Activated naive CD4-positive, alpha-beta T cell (primary cell): ENCODE measurements at regions not wholly inside any gene's neighbourhood (a gene's known extent, or its start where the extent isn't known, plus 50 kb on each side); places are given as distances from the start of the nearest gene placed in this dataset.
"Not testable (repeated sequence)": the region's sequence is repeated elsewhere in the genome, so short reads cannot be mapped to it uniquely, and the experiment has no call there.

ENCODE experiments used
- DNase-seq, 4 experiments: peaks; one replicate each; lab custom pipeline; 2025; lab: John Stamatoyannopoulos, UW

DNA sequence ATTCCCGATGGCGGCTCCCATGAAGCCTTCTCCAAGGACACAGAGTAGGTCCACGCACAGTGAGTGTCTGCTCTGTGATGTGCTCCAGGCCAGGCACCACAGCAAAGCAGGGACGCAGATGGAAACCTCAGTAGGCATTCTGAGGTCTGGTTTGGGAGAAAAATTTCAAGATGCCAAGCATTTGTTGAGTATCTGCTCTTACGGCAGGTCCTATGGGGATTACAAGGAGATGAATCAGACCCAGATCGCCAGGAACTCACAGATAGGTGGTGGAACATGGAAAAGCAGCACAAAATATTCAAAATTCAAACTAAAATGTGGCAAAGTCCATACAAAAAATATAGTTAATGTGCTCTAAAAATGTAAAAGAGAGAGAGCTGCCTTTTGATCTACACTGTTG is 684.9 kb upstream of the TMEM132C start:
- DNase-seq = no peak

DNA sequence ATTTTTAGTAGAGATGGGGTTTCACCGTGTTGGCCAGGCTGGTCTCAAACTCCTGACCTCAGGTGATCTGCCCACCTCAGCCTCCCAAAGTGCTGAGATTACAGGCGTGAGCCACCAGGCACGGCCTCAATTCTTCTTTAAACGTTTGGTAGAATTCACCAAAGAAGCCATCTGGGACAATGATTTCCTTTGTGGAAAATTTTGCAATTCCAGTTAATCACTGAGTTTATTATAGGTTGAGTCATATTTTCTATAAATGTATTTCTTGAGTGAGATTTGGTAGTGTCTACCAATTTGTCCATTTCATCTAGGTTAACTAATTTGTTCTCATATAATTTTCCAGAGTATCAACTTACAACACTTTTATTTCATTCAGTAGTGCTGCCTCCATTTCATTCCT is 683.9 kb upstream of the TMEM132C start:
- DNase-seq = no peak

DNA sequence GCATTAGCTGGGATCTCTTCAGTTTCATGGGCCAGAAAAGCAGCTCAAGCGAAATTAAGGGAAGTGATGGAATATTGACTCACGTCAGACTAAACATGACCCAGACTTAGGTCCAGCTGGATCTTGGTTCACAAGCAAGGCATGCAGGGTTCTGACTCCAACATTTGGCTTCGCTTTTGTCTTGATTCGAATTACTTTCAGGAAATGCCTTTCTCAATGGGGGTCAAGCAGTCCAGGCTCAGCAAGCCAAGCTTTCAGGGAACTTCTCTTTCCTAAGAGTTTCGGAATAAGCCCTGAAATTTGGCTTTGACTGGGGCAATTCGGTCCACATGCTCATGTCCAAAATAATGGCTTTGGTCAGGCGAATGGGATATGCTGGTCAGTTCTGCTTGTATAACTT is 678.7 kb upstream of the TMEM132C start:
- DNase-seq = no peak

DNA sequence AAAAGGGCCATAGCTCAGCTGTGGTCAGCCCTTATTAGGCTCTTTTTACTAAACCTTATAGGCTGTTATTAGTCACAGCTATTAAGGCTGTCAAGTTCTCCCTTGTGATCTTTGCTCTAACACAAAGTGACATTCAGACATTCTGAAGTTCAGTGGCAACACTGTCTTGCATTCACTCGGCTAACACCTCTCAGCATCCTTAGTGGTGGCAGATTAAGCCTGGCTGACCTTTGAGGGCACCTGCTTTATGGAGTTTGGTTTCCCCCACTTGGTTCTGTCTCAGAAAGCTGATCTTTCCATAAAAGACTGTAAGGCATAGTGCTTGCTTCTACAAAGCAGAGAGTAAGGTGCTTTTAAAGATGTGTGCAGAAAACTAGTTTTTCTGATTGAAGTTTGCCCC is 677.4 kb upstream of the TMEM132C start:
- DNase-seq = no peak

DNA sequence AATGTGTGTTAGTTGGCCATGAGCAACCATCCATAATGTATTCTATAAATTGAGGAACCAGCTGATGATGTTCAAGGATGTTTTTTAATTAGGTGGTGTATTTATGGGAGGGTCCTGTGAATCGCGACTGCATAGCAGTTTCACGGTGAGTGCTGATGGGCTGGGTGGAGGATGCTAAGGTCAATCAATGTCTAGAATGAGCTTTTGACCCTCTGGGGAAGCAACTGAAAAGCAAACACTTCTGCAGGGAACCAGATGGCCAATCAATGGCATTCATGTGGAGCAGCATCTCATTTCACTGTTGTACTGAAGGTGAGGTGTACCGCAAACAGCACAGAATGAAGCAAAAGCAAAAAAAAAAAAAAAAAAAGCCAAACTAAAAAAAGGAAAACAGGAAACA is 676.1 kb upstream of the TMEM132C start:
- DNase-seq = no peak

DNA sequence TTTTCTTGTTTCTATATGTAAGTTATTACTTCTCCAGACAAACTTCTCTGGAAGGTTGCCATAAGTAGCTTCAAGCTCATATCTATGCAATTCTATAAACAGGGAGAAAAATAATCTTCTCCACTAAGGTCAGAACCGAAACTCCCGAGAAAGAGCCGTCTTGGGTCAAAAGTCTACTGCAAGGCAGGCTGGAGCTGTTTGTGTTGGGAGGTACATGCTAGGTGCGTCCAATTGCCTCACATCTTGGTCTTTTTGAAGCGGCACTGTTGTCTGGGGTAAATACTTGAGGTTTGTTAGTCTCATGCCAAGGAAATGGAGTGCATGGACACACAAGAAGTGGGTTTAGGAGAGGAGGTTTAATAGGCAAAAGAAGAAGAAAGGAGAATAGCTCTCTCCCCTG is 674.7 kb upstream of the TMEM132C start:
- no peak for DNase-seq

DNA sequence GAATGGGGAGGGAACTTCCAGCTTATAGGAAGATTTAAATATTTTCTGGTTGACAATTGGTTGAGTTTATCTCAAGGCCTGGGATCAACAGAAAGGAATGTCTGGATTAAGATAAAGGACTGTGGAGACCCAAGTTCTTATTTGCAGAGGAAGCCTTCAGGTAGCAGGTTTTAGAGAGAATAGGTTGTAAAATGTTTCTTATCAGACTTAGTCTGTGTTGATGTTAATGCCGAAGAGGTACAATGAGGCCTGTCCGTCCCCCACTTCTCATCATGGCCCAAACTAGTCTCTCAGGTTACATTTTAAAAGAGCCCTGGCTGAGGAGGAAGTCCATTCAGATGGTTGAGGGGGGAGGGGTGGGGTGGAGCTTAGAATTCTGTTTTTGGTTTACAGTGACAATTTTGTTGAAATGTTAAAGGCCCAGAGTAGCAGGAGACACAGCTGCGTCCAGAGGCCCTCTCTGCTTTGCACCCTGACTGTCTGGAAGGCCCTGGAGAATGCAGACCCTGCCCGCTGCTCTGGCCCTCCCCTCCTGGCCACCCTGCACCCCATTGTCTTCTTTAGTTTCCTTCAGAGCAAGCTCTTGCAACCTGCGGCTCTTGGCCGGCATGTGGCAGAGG is 672.5 kb upstream of the TMEM132C start:
- DNase-seq = no peak

DNA sequence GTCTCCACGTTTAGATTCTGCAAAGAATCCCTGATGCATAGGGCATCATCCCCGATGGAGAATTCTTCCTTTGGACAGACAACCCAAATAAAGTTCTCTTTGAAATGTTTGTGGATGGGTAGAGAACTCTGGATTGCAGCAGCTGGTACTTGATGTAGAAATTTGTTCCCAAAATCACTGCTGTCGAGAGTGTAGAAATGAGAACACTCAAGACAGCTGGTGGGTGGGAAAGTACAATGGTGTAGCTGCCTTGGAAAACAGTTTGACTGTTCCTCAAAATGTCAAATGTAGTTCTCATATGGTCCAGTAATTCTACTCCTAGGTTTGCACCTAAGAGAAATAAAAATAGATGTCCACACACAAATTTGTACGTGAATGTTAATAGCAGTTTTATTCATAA is 671.5 kb upstream of the TMEM132C start:
- DNase-seq = no peak

DNA sequence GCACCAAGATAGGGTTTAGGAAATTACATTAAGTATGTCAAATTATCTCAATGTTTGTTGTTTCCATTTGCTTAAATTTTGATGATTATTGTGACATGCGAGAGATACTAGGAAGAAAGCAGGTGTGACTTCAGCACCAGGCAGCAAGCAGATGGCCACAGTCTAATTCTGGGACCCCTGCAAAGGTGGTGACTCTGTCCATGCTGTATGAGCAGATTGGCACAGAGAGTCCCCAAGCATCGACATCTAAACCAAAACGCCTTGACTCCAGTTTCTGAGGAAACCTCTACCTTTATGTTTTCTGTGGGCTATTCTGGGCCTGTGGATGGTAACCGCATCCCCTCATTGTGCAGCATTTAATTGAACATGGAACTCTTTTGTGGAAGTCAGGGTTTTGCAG is 670.1 kb upstream of the TMEM132C start:
- no peak for DNase-seq

DNA sequence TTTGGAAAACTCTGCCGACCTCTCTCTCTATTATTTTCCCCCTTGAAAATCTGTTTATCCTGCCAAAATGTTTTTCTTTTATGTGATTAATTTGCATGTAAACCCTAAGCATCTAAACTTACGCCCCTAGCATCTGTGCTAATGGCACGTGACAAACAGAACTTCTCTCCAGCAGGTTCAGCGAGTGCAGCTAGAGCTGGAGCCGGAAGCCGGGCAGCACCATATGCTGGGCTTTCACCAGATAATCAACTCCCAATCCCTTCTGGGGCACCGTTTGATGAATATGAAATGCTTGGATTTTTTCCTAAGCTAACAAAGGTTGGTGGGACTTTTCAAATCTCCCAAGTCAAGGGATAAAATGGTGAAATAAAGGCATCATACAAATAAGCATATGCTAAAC is 667.5 kb upstream of the TMEM132C start:
- no peak for DNase-seq

DNA sequence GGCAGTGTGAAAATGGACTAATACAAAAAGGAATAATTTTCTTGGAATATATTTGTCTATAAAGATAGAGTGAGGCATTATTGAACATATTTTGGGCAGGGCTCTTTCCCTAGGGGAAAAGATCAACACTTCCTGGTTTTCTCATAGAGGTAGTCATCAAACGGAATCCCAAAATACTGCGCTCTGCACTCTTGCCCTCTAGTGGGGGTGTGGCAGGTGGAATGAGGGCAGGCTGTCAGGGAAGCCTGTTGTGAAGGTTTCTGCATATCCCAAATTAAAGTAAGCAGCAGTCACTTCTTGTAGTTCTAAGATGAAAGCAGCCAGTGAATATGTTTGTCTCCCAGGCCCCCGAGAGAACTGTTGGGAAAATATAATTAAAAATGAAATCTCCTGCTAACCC is 666.8 kb upstream of the TMEM132C start:
- no peak for DNase-seq

DNA sequence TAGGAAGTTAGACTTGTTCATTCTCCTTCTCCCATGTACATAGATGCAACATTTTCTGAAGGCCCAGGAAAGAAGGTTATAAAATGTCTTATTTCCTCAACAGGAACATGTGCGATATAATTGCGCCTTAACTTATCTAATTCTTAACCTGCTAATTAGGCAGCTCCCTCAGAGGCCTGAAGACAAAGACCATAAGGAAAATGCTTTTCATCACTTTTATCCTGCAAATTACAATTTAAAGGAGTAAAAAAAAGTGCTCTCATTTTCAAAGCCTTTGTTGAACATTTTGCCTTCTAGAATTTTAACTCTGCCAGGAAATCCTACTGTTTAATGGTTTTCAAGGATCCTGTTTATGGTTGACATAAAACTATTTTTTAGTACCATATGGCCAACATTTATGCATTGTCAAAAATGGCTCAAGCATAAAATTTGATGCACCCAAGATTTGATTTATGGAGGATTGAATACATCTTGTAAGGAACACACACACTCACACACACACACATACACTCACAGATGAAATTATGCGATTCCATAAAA is 660.4 kb upstream of the TMEM132C start:
- no peak for DNase-seq

DNA sequence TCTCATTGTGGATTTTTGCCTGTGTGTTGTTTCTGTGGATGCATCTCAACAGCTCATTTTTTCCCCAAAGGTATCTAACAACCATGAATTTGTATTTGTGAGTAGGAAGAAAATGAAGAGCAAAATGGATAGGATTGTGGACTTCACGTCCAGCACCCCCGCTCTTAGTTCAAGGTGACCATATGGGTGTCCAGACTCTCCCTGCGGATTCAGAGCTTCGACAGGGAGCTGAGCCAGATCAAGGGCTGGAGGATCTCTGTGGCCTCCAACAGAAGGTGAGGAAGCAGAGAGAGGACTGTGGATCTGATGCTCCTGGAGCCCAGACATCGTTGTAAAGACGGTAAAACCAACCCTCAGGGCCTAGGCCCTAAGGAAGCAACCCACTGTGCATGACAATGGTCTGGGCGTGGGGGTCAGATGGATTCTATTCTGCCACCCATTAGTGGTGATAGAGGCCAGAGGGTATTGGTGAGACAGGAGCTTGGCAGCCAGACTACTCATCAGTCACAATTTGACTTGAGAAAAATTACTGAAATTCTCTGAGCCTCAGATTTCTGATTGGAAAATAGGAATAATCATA is 659.7 kb upstream of the TMEM132C start:
- DNase-seq = no peak

DNA sequence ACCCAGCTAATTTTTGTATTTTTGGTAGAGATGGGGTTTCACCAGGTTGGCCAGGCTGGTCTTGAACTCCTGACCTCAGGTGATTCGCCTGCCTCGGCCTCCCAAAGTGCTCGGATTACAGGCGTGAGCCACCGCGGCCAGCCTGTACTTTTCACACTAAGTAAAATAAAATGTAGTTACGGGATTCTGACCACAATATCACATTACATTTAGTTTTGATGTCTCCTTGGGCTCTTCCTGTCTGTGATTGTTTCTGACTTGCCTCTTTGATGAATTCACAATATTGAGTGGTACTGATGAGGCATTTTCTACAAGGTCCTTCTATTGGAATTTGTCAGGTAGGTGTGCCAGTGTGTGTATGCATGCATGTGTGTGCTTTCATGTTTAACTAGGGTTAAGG is 658.6 kb upstream of the TMEM132C start:
- DNase-seq = not testable (repeated sequence)

DNA sequence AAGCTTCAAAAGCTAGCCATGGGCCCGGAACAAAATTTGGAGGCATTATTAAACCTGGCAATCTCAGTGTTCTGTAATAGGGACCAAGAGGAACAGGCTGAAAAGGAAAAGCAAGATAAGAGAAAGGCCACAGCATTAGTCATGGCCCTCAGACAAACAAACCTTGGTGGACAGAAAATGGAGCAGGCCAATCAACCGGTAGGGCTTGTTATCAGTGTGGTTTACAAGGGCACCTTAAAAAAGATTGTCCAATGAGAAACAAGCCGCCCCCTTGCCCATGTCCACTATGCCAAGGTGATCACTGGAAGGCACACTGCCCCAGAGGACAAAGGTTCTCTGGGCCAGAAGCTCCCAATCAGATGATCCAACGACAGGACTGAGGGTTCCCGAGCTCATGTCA is 653.9 kb upstream of the TMEM132C start:
- no peak for DNase-seq

DNA sequence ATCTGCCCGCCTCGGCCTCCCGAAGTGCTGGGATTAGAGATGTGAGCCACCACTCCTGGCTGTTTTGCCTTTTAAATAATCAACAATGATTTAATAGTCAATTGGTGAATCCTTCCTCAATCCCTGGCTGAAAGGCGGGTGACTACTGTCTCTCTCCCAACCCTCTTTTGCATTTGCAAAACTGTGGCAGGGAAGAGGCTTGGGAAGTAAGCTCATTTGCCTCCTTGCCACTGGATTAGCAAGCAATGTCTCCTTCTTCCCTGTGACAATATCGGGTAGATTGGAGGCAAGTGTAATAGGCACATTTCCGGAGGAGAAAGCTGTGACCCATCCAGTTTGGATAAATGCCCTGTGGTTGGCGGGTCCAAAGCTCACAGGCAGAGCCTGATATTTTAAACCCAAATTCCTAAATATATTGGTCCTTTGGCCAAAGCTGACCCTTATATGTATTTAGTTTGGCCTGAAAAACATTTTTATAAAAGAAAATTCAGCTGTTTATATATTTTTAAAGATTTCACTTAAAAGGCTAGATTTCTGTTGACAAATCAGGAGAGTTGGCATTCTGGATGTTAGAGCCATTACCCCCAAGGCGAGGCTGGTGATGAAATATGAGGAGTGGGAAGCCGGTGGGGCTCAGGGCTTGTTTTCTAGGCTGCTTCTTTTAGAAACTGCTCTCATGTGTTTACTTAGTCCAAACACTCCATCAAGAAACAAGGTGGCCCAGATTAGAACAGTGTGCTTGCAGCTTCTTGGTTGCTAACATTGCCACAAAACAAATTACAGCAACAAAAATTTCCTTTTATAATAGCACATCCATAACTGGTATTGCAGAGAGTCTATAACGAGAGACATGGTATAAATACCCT is 646.9 kb upstream of the TMEM132C start:
- DNase-seq = no peak

DNA sequence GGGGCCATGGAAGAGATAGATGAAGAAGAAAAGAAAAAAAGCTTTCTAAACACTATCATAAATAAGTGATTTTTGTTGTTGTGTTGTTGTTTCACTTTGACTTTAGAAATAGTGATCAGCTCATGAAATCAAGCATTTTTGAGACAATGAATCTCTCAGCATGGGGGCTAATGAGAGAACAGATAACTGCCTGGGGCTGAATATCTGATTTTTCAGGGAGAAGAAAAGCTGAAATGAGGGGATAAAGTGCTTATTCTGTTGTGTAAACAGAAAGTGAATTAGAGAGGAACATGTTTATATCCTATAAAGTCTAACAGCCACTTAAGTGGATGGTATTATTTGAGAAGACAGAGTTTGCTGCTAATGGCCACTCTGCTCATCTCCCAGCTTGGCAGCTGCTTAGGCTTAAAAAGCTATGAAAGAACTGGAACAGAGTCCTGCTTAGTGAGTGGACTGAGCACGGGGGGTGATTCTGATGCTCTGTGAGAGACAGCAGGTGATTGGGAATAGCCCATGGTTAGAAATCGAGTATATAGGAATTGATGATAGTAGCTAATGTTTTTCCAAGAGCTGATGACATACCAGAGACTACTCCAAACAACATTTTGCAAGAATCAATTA is 646.1 kb upstream of the TMEM132C start:
- DNase-seq = no peak

DNA sequence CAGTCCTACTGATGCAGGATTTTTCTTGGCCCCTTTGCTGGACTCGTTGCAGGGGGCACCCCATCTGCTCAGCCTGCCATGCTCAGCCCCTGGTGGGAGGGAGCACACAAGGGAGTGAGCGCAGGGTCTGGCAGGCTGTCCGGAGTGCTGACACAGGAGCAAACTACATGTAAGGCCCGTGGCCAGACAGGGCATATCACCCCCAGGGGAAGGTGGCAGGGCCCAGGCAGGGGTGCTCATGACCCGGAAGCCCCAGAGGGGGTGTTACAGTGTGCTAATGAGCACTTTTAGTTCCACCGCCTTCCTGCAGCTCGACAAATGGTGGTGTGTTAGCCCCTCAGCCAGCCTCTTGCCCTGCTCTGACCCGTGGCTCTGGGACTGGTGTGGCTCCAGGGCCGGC is 645.6 kb upstream of the TMEM132C start:
- no peak for DNase-seq

DNA sequence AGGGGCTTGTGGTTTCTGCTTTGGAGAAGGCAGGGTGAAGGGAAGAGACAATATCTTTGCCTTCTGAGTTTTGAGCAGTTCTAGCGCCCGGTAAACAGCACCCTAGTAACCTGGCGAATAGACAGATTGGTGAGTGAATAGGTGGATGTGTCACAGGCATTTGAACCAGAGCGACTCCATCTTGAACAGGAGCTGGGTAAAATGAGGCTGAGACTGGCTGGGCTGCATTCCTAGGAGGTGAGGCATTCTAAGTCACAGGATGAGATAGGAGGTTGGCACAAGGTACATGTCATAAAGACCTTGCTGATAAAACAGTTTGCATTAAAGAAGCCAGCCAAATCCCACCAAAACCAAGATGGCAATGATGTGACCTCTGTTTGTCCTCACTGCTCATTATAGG is 643.6 kb upstream of the TMEM132C start:
- DNase-seq = no peak

DNA sequence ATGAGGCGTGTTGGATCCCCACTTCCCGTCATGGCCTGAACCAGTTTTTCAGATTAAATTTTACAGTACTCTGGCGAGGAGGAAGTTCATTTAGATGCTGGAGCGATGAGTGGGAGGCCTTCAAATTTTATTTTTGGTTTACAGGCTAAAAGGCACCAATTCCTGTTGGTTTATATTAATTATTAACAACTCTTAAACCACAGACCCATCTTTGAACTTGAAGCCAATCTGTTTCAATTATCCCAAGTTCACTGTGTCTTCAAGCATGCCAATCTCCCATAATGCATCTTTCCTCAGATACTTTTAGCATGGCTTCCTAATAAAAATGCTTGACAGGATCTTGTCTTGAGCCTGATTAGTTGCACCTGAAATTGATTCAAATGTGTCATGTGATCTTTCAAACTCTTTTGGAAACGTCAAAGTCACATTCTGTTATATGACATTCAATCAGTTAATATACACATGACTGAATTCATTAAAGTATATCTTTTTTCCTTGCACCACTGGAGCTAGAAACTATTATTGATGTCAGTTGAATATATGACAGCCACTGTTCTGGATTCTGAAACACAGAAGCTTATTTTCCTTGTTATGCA is 641.7 kb upstream of the TMEM132C start:
- DNase-seq = no peak

DNA sequence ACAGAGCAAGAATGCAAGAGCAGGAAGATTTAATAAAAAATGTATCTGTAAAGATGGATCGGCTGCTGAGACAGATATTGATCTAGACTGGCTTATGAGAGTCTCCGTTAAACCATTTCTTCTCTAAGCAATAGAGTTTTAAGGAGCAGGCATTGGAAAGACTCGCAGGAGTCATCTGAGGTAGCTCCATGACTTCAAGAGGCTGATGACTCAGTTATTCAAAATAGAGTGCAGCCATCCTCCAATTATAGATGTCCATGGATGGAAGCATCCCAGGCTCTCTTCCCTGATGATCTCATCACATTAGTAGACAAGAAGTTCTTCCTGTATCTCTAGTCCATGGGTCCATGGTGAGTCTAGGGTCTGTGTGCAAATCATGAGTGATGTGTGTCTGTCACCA is 638.3 kb upstream of the TMEM132C start:
- DNase-seq = no peak

DNA sequence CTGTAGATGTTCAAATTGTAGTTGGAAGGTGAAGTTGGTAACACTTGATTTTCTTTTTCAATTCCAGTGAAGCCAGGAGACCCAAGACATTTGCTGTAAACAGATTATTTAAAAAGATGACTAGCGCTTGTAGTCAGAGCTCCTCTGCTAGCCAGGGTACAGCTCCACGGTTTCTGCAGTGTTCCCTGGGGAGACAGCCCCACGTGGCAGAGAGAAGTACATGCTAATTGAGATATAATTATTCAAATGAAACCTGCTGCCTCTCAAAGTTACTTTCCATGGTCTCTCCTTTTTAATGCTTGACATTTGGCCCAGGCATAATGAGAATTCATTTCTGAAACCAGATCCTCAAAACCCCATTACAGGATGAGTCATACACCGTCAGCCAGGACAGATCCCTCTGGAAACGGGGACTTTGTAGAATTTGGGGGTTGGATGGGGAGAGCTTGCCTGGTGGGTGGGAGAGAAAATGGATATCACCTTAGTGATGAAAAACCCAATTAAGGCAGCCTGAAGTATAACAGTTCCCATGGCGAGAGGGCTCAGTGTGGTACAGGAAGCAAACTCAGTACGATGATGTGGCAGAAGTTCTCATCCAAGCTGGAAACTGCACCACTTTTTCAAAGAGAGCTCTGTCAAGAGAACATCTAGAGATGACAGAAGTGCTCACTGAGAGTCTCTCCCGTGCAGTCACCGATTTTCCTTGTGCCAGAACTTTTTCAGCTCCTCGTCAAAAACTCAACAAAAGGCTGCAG is 637.7 kb upstream of the TMEM132C start:
- no peak for DNase-seq
